ENCODE measurements at regions not wholly inside any gene's neighbourhood (a gene's known extent, or its start where the extent isn't known, plus 50 kb on each side); places are given as distances from the start of the nearest gene placed in this dataset.

- H3K36me3 Mint-ChIP-seq (ENCODE audit: low read depth) = no peaks in the 10 kb centered on the region
- H3K4me1 Mint-ChIP-seq = no peaks in the 10 kb centered on the region
- no peak overlapping the region for H3K27ac ChIP-seq (ENCODE audit: low read depth)
- no peaks in the 10 kb centered on the region for H3K4me1 ChIP-seq (ENCODE audit: insufficient read depth)
- DNase-seq (ENCODE audit: low spot score) = no peak
- no peaks in the 10 kb centered on the region for H3K27me3 ChIP-seq (ENCODE audit: insufficient read depth)
- TF ChIP-seq, protein P1, sequence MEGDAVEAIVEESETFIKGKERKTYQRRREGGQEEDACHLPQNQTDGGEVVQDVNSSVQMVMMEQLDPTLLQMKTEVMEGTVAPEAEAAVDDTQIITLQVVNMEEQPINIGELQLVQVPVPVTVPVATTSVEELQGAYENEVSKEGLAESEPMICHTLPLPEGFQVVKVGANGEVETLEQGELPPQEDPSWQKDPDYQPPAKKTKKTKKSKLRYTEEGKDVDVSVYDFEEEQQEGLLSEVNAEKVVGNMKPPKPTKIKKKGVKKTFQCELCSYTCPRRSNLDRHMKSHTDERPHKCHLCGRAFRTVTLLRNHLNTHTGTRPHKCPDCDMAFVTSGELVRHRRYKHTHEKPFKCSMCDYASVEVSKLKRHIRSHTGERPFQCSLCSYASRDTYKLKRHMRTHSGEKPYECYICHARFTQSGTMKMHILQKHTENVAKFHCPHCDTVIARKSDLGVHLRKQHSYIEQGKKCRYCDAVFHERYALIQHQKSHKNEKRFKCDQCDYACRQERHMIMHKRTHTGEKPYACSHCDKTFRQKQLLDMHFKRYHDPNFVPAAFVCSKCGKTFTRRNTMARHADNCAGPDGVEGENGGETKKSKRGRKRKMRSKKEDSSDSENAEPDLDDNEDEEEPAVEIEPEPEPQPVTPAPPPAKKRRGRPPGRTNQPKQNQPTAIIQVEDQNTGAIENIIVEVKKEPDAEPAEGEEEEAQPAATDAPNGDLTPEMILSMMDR (conservative IDR thresholded peaks at IDR 0.05; ENCODE audit: low read depth in 2 of 2) = no peak
- TF ChIP-seq ZNF114 (CRISPR knock-in tag; IDR thresholded peaks at IDR 0.05) (no peak), ETS1 (IDR thresholded peaks at IDR 0.05) (no peak), REST (IDR thresholded peaks at IDR 0.05; ENCODE audit: unreplicated experiment) (no peak), NANOG (IDR thresholded peaks at IDR 0.05; ENCODE audit: borderline replicate concordance) (no peak), CREB1 (CRISPR knock-in tag; IDR thresholded peaks at IDR 0.05; ENCODE audit: low read depth) (no peak), POLR2AphosphoS5 (IDR thresholded peaks at IDR 0.05; ENCODE audit: low read depth) (no peak), JUNB (IDR thresholded peaks at IDR 0.05; ENCODE audit: unreplicated experiment) (no peak), EZH2 (IDR thresholded peaks at IDR 0.05; ENCODE audit: low read depth, unreplicated experiment) (no peak), STAT1 (IDR thresholded peaks at IDR 0.05; ENCODE audit: unreplicated experiment) (no peak), ZNF462 (CRISPR knock-in tag; IDR thresholded peaks at IDR 0.05) (no peak), EZH2phosphoT487 (IDR thresholded peaks at IDR 0.05; ENCODE audit: unreplicated experiment) (no peak), ZNF331 (CRISPR knock-in tag; IDR thresholded peaks at IDR 0.05; ENCODE audit: low read depth) (no peak)
- H3K9me3 Mint-ChIP-seq = 0 out of 3 replicates have a peak, but pooled peaks cover 5% of the 10 kb centered on the region
- H3K27ac Mint-ChIP-seq = no peak overlapping the region
- H3K36me3 ChIP-seq (ENCODE audit: insufficient read depth) = no peaks in the 10 kb centered on the region
- H3K4me3 ChIP-seq = no peak overlapping the region
- H4K20me1 ChIP-seq (replicated peaks; ENCODE audit: insufficient read depth) = no peaks in the 10 kb centered on the region
- no peak overlapping the region for H2AFZ ChIP-seq
- H3K4me3 Mint-ChIP-seq = no peak overlapping the region
- H3K79me2 ChIP-seq (replicated peaks; ENCODE audit: insufficient read depth) = no peaks in the 10 kb centered on the region
- no peaks in the 10 kb centered on the region for H3K27me3 Mint-ChIP-seq (ENCODE audit: insufficient read depth, low read depth, poor library complexity)
- no peak overlapping the region for H3K4me2 ChIP-seq
- ATAC-seq = no peak
- H3F3A ChIP-seq (replicated peaks; ENCODE audit: low read depth) = no peaks in the 10 kb centered on the region
- H3K9me2 ChIP-seq (ENCODE audit: insufficient read depth) = peaks cover 4% of the 10 kb centered on the region; the same call in 1 of the 2 replicates
Measured at GRCh38 chr21:16040601-16041000, 310.8 kb downstream of the USP25 start.

Data from GM23338 (cell line).